ENCODE measurements at regions not wholly inside any gene's neighbourhood (a gene's known extent, or its start where the extent isn't known, plus 50 kb on each side); places are given as distances from the start of the nearest gene placed in this dataset.

DNA sequence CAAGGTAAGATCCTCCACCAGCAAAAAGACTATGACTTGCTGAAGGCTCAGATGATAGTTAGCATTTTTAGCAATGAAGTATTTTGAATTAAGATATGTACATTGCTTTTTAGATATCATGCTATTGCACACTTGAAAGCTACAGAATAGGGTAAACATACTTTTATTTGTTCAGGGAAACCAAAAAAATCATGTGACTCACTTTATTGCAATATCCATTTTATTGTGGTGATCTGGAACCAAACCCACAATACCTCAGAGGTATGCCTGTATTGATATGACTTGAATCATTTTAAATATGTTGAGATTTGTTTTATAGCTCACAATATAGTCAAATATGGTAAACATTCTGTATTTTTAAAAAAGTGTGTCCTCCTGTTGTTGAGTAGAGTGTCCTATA lies 96.1 kb downstream of the DIO3 start:
- H3K4me3 Mint-ChIP-seq (ENCODE audit: low read depth, unreplicated experiment) = no peak overlapping the region
- DNase-seq = no peak
- no peaks in the 10 kb centered on the region for H3K4me1 Mint-ChIP-seq (ENCODE audit: low read depth, unreplicated experiment)
- no peak overlapping the region for H3K27ac Mint-ChIP-seq (ENCODE audit: unreplicated experiment)
- peaks cover 64% of the 10 kb centered on the region for H3K27me3 Mint-ChIP-seq (ENCODE audit: unreplicated experiment)
- TF ChIP-seq, protein P1, sequence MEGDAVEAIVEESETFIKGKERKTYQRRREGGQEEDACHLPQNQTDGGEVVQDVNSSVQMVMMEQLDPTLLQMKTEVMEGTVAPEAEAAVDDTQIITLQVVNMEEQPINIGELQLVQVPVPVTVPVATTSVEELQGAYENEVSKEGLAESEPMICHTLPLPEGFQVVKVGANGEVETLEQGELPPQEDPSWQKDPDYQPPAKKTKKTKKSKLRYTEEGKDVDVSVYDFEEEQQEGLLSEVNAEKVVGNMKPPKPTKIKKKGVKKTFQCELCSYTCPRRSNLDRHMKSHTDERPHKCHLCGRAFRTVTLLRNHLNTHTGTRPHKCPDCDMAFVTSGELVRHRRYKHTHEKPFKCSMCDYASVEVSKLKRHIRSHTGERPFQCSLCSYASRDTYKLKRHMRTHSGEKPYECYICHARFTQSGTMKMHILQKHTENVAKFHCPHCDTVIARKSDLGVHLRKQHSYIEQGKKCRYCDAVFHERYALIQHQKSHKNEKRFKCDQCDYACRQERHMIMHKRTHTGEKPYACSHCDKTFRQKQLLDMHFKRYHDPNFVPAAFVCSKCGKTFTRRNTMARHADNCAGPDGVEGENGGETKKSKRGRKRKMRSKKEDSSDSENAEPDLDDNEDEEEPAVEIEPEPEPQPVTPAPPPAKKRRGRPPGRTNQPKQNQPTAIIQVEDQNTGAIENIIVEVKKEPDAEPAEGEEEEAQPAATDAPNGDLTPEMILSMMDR (IDR thresholded peaks at IDR 0.05; ENCODE audit: unreplicated experiment) = no peak
- intact Hi-C loops (cut with micrococcal nuclease; ENCODE audit: unreplicated experiment) = no loop called here
- CTCF ChIA-PET = no interaction called here
- H3K9me3 Mint-ChIP-seq (ENCODE audit: low read depth, unreplicated experiment) = no peaks in the 10 kb centered on the region
- no peaks in the 10 kb centered on the region for H3K36me3 Mint-ChIP-seq (ENCODE audit: insufficient read depth, unreplicated experiment)
- BruUV-seq (replicated peaks) = no TSS peak

DNA sequence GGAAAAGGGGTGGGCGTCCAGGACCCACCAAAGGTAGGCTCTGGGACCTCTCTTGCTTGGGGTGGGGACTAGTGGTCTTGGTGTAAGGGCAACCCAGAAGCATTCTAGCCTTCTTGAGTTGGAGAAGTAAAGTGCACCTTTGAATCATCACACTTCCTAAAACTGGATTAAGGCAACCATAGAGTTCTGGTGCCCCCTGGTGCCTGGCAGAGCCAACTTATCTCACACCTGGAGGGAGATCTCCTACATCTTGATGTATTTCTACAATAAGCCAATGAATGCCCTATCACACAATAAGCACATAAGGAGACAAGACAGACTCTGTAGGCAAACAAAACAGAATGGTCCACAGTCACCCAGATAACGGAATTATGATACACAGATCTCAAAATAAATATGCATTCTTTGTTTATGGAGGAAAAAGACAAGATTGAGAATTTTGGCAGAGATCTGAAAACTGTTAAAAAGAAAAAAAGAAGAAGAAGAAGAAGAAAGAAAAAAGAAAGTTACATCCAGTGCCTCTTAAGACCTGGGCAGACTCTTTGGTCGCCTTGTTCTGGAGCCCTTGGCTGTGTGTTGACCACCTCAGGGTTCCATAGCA lies 95.9 kb upstream of the PPP2R5C start:
- H3K4me1 Mint-ChIP-seq (ENCODE audit: low read depth, unreplicated experiment) = peaks cover 8% of the 10 kb centered on the region
- CTCF ChIA-PET = no interaction called here
- intact Hi-C loops (cut with micrococcal nuclease; ENCODE audit: unreplicated experiment) = loop anchor here (2.0 to 10.0 kb wide), 3 partner anchors 428 to 1283 kb away; no protein-coding TSS in a partner anchor
- H3K36me3 Mint-ChIP-seq (ENCODE audit: insufficient read depth, unreplicated experiment) = no peaks in the 10 kb centered on the region
- peaks cover 3% of the 10 kb centered on the region for H3K9me3 Mint-ChIP-seq (ENCODE audit: low read depth, unreplicated experiment)
- no peak overlapping the region for H3K4me3 Mint-ChIP-seq (ENCODE audit: low read depth, unreplicated experiment)
- H3K27ac Mint-ChIP-seq (ENCODE audit: unreplicated experiment) = no peak overlapping the region
- no TSS peak for BruUV-seq (replicated peaks)
- TF ChIP-seq, protein P1 (IDR thresholded peaks at IDR 0.05; ENCODE audit: unreplicated experiment) = peak; percentile 33
- peaks cover 30% of the 10 kb centered on the region for H3K27me3 Mint-ChIP-seq (ENCODE audit: unreplicated experiment)
- DNase-seq = peak; percentile 79

DNA sequence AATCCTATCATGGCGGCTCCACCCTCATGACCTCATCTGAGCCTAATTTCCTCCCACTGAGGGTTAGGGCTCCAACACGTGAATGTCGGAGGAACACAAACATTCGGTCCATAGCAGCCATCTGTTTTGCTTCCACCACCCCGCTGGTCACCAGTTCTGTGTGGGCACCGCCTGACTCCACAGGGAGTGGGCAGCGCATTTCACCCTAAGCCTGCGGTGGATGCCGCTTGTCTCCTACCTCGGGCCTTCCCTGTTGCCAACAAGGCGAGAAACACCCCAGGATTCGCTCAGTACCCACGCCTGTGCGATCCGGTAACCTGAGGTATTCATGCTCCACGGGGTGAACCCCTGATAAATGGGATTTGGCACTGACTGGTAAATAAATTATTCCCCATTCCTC lies 95.2 kb upstream of the PPP2R5C start:
- Mint-ChIP-seq H3K36me3 (ENCODE audit: insufficient read depth, unreplicated experiment) (no peaks in the 10 kb centered on the region), H3K27ac (ENCODE audit: unreplicated experiment) (no peak overlapping the region), H3K4me3 (ENCODE audit: low read depth, unreplicated experiment) (no peak overlapping the region), H3K27me3 (ENCODE audit: unreplicated experiment) (peaks cover 27% of the 10 kb centered on the region), H3K4me1 (ENCODE audit: low read depth, unreplicated experiment) (peaks cover 8% of the 10 kb centered on the region), H3K9me3 (ENCODE audit: low read depth, unreplicated experiment) (peaks cover 3% of the 10 kb centered on the region)
- no TSS peak for BruUV-seq (replicated peaks)
- no peak for DNase-seq
- TF ChIP-seq, protein P1 (IDR thresholded peaks at IDR 0.05; ENCODE audit: unreplicated experiment) = no peak
- intact Hi-C loops (cut with micrococcal nuclease; ENCODE audit: unreplicated experiment) = loop anchor here (5.0 to 10.0 kb wide), 2 partner anchors 429 to 1001 kb away; no protein-coding TSS in a partner anchor
- CTCF ChIA-PET = interaction anchor here (0.7 kb wide), 1 partner anchor 578 kb away, joined by 6 read pairs; no protein-coding TSS in a partner anchor

DNA sequence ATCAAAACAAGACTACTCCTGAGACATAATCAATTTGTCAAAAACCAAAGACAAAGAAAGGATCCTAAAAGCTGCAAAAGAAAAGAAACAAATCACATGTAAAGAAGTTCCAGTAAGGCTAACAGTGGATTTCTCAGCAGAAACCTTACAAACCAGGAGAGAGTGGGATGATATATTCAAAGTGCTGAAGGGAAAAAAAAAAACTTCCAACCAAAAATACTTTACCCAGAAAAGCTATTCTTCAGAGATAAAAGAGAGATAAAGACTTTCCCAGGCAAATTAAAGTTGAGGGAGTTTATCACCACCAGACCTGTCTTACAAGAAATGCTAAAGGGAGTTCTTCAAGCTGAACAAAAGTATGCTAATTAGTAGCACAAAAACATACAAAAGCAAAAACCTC lies 91.9 kb upstream of the PPP2R5C start:
- H3K4me3 Mint-ChIP-seq (ENCODE audit: low read depth, unreplicated experiment) = no peak overlapping the region
- no peaks in the 10 kb centered on the region for H3K36me3 Mint-ChIP-seq (ENCODE audit: insufficient read depth, unreplicated experiment)
- intact Hi-C loops (cut with micrococcal nuclease; ENCODE audit: unreplicated experiment) = loop anchor here (5.0 to 10.0 kb wide), 2 partner anchors 432 to 1005 kb away; no protein-coding TSS in a partner anchor
- peaks cover 16% of the 10 kb centered on the region for H3K4me1 Mint-ChIP-seq (ENCODE audit: low read depth, unreplicated experiment)
- CTCF ChIA-PET = interaction anchor here (0.7 kb wide), 2 partner anchors 282 to 792 kb away, joined by 3 read pairs; no protein-coding TSS in a partner anchor
- TF ChIP-seq, protein P1 (IDR thresholded peaks at IDR 0.05; ENCODE audit: unreplicated experiment) = no peak
- peaks cover 15% of the 10 kb centered on the region for H3K27me3 Mint-ChIP-seq (ENCODE audit: unreplicated experiment)
- no peak overlapping the region for H3K27ac Mint-ChIP-seq (ENCODE audit: unreplicated experiment)
- no peak for DNase-seq
- no TSS peak for BruUV-seq (replicated peaks)
- H3K9me3 Mint-ChIP-seq (ENCODE audit: low read depth, unreplicated experiment) = peaks cover 3% of the 10 kb centered on the region
